ENCODE measurements at regions not wholly inside any gene's neighbourhood (a gene's known extent, or its start where the extent isn't known, plus 50 kb on each side); places are given as distances from the start of the nearest gene placed in this dataset.

- TF ChIP-seq, protein P1, sequence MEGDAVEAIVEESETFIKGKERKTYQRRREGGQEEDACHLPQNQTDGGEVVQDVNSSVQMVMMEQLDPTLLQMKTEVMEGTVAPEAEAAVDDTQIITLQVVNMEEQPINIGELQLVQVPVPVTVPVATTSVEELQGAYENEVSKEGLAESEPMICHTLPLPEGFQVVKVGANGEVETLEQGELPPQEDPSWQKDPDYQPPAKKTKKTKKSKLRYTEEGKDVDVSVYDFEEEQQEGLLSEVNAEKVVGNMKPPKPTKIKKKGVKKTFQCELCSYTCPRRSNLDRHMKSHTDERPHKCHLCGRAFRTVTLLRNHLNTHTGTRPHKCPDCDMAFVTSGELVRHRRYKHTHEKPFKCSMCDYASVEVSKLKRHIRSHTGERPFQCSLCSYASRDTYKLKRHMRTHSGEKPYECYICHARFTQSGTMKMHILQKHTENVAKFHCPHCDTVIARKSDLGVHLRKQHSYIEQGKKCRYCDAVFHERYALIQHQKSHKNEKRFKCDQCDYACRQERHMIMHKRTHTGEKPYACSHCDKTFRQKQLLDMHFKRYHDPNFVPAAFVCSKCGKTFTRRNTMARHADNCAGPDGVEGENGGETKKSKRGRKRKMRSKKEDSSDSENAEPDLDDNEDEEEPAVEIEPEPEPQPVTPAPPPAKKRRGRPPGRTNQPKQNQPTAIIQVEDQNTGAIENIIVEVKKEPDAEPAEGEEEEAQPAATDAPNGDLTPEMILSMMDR (IDR thresholded peaks at IDR 0.05; ENCODE audit: insufficient read depth, low read length), result no peak
- TF ChIP-seq REST (IDR thresholded peaks at IDR 0.05; ENCODE audit: insufficient replicate concordance, low read depth) (no peak), POLR2AphosphoS5 (IDR thresholded peaks at IDR 0.05; ENCODE audit: low read depth) (no peak), SPI1 (IDR thresholded peaks at IDR 0.05; ENCODE audit: borderline replicate concordance, low read depth) (no peak), GABPA (IDR thresholded peaks at IDR 0.05; ENCODE audit: low read depth) (no peak)
These were observed 58.6 kb upstream of the DACT2 start for GRCh38 chr6:168377856-168378832.

All from HL-60 (cell line).